Pancreas (tissue), 10 donors: ENCODE measurements at regions not wholly inside any gene's neighbourhood (a gene's known extent, or its start where the extent isn't known, plus 50 kb on each side); places are given as distances from the start of the nearest gene placed in this dataset.

Source experiments
- ATAC-seq, 4 donors: fragments of 200-7000 bp; cut with Tn5 transposase; one replicate each; pipeline versions ENCODE4 v1.8.0 to v1.9.1; 2020; ENCODE audit warnings: mild to moderate bottlenecking in 4 of 4, moderate library complexity in 4 of 4
- DNase-seq, 6 donors: peaks; one replicate each; pipeline ENCODE4 v3.0.0-alpha.2; 2020
- FAIRE-seq: peaks from 2 replicates; lab custom pipeline; 2012; peaks lifted over from hg19 to GRCh38; lab: Jason Lieb, UNC
- H3K27ac ChIP-seq, 4 donors: fragments of 200-600 bp; sonication (generic); 1 replicate in 3 of 4; 2 replicates in 1 of 4; pipeline versions ENCODE4 v1.5.0 to v1.8.0; 2020
- H3K27me3 ChIP-seq, 4 donors: fragments of 200-600 bp; one replicate each; pipeline ENCODE4 v1.8.0; 2021
- H3K36me3 ChIP-seq, 3 donors: fragments of 200-600 bp; sonication (generic) in 1 of 3; one replicate each; pipeline versions ENCODE4 v1.5.0 to v1.8.0; 2020 to 2021
- H3K4me1 ChIP-seq, 3 donors: fragments of 200-600 bp; one replicate each; pipeline ENCODE4 v1.8.0; 2021
- H3K4me3 ChIP-seq, 4 donors: fragments of 200-600 bp; sonication (generic) in 2 of 4; one replicate each; pipeline versions ENCODE4 v1.5.0 to v1.8.0; 2020 to 2021
- H3K9me3 ChIP-seq, 4 donors: fragments of 200-600 bp; one replicate each; pipeline ENCODE4 v1.8.0; 2021
- CTCF ChIP-seq, 4 donors: fragments of 200-600 bp; sonication (generic) in 3 of 4; IDR thresholded peaks; one replicate each; pipeline versions ENCODE4 v1.5.0 to v1.8.0; 2021; ENCODE audit warnings: antibody characterized with exemption in 4 of 4
- WGBS, 2 donors: extraction: QIAGEN DNeasy Blood & Tissue Kit; methylation state at CpG; one replicate each; pipeline ENCODE4 v1.1.7; 2013; 5-methylcytosine and 5-hydroxymethylcytosine counted together
- intact Hi-C, 3 donors: fragments of 100-400 bp; cut with DNase I; formaldehyde crosslinking; loops; one replicate each; pipeline versions ENCODE4 v1.11.1 to v1.14.2; 2022
- donor health status: healthy with polysubstance abuse.
- donor health status: DM: no; HTN: no; CAD: no; lungs with moderate emphysema.
- donor health status: DM: no; HTN: no; CAD: no.
- donor health status: control.
- donor health status: control.
- donor health status: Bipolar disorder and iron deficiency.
- donor health status: DM: yes; HTN: yes; CAD: no.
- donor health status: DM: no; HTN: no; CAD: no.
- donor health status: DM: no; HTN: no; CAD: no.
- donor health status: DM: yes; HTN: yes; CAD: no.

GRCh38 chr1:189141056-189141455 is 1336.6 kb downstream of the BRINP3 start:
- H3K27ac ChIP-seq = no peak overlapping the region
- ATAC-seq (no peak), FAIRE-seq (no peak), DNase-seq (no peak)
- no peaks in the 10 kb centered on the region for H3K9me3 ChIP-seq
- no peaks in the 10 kb centered on the region for H3K4me1 ChIP-seq
- no peaks in the 10 kb centered on the region for H3K27me3 ChIP-seq
- no peak overlapping the region for H3K4me3 ChIP-seq
- 43 to 69% methylated on average over 2 of the region's 2 CpGs for WGBS, 2 donors
- intact Hi-C loops = no loop called here
- TF ChIP-seq CTCF (IDR thresholded peaks at IDR 0.05) = no peak
- H3K36me3 ChIP-seq = no peaks in the 10 kb centered on the region

- ATAC-seq = peak; percentile 48 to 94 (median 76)
These were observed 1327.9 kb downstream of the BRINP3 start for GRCh38 chr1:189149547-189150375.

GRCh38 chr1:189150624-189151023 is 1327.0 kb downstream of the BRINP3 start:
- Histone ChIP-seq H3K36me3 (no peaks in the 10 kb centered on the region), H3K4me1 (no peaks in the 10 kb centered on the region), H3K27ac (no peak overlapping the region), H3K27me3 (no peaks in the 10 kb centered on the region), H3K9me3 (no peaks in the 10 kb centered on the region), H3K4me3 (no peak overlapping the region)
- FAIRE-seq = no peak
- ATAC-seq = peak in 1 of 4 donors; percentile 45
- TF ChIP-seq CTCF (IDR thresholded peaks at IDR 0.05) = no peak
- 65 to 78% methylated on average over 6 of the region's 6 CpGs for WGBS, 2 donors
- intact Hi-C loops = no loop called here
- DNase-seq = no peak

More at GRCh38 chr1:189149547-189150375, 1327.9 kb downstream of the BRINP3 start:
- Histone ChIP-seq H3K4me3 (peak overlapping the region in 1 of 4 donors; percentile 17), H3K4me1 (no peaks in the 10 kb centered on the region), H3K9me3 (no peaks in the 10 kb centered on the region), H3K36me3 (no peaks in the 10 kb centered on the region), H3K27me3 (no peaks in the 10 kb centered on the region), H3K27ac (no peak overlapping the region)
- WGBS, 2 donors = 58 to 65% methylated on average over 21 of the region's 21 CpGs
- intact Hi-C loops = no loop called here
- FAIRE-seq (no peak), DNase-seq (peak in 5 of 6 donors; percentile 15 to 58 (median 33))
- TF ChIP-seq CTCF (IDR thresholded peaks at IDR 0.05) = no peak

GRCh38 chr1:189151361-189151760 is 1326.3 kb downstream of the BRINP3 start:
- H3K9me3 ChIP-seq = no peaks in the 10 kb centered on the region
- no peak for TF ChIP-seq CTCF (IDR thresholded peaks at IDR 0.05)
- ATAC-seq = no peak

GRCh38 chr1:189152685-189153084 is 1325.0 kb downstream of the BRINP3 start:
- Histone ChIP-seq H3K4me1 (no peaks in the 10 kb centered on the region), H3K27me3 (no peaks in the 10 kb centered on the region), H3K9me3 (no peaks in the 10 kb centered on the region), H3K4me3 (no peak overlapping the region), H3K27ac (no peak overlapping the region), H3K36me3 (no peaks in the 10 kb centered on the region)
- no peak for ATAC-seq
- DNase-seq = no peak
- 77 to 82% methylated on average over 1 of the region's 1 CpG for WGBS, 2 donors
- TF ChIP-seq CTCF (IDR thresholded peaks at IDR 0.05) = no peak
- FAIRE-seq = no peak
- intact Hi-C loops = no loop called here

More at GRCh38 chr1:189151361-189151760, 1326.3 kb downstream of the BRINP3 start:
- no peak for DNase-seq
- Histone ChIP-seq H3K4me3 (no peak overlapping the region), H3K27me3 (no peaks in the 10 kb centered on the region), H3K36me3 (no peaks in the 10 kb centered on the region), H3K27ac (no peak overlapping the region), H3K4me1 (no peaks in the 10 kb centered on the region)
- FAIRE-seq = no peak
- intact Hi-C loops = no loop called here
- 38 to 40% methylated on average over 2 of the region's 2 CpGs for WGBS, 2 donors
